Keratinocyte (primary cell): ENCODE measurements at regions not wholly inside any gene's neighbourhood (a gene's known extent, or its start where the extent isn't known, plus 50 kb on each side); places are given as distances from the start of the nearest gene placed in this dataset.

ENCODE experiments used
- DNase-seq: peaks from one replicate; pipeline ENCODE4 v3.0.0-alpha.2; 2011; ENCODE audit warnings: low read depth, missing footprints, low spot score
- FAIRE-seq: peaks from 2 replicates; lab custom pipeline; 2011; peaks lifted over from hg19 to GRCh38; lab: Jason Lieb, UNC
- H2AFZ ChIP-seq: 2 replicates; pipeline ENCODE4 v1.6.0; 2012; ENCODE audit warnings: low read length, control low read depth, inconsistent platforms; ENCODE audit not compliant: control insufficient read depth
- H3K27ac ChIP-seq: 2 replicates; pipeline ENCODE4 v1.5.1; 2011; ENCODE audit warnings: low read length; ENCODE audit not compliant: control insufficient read depth, insufficient read depth
- H3K27me3 ChIP-seq: 3 replicates; pipeline ENCODE4 v1.6.0; 2011; ENCODE audit warnings: low read length; ENCODE audit not compliant: control insufficient read depth, insufficient read depth; ENCODE audit errors: extremely low read depth
- H3K36me3 ChIP-seq, 2 experiments: 2 replicates in 1 of 2; 3 replicates in 1 of 2; pipeline ENCODE4 v1.5.1; 2011; ENCODE audit warnings: low read length in 2 of 2, mild to moderate bottlenecking in 1 of 2; ENCODE audit not compliant: control insufficient read depth in 2 of 2, insufficient read depth in 2 of 2; ENCODE audit errors: extremely low read depth in 1 of 2
- H3K4me1 ChIP-seq: 3 replicates; pipeline ENCODE4 v1.5.1; 2011; ENCODE audit warnings: low read length; ENCODE audit not compliant: control insufficient read depth, insufficient read depth; ENCODE audit errors: extremely low read depth
- H3K4me2 ChIP-seq: 3 replicates; pipeline ENCODE4 v1.6.0; 2011; ENCODE audit warnings: low read depth, low read length; ENCODE audit not compliant: control insufficient read depth, insufficient read depth; ENCODE audit errors: extremely low read depth
- H3K4me3 ChIP-seq, 3 experiments: fragments of 200-600 bp in 1 of 3; sonication (generic) in 1 of 3; 2 replicates in 2 of 3; 3 replicates in 1 of 3; pipeline ENCODE4 v1.5.1; 2011 to 2016; ENCODE audit warnings: low read length in 3 of 3, mild to moderate bottlenecking in 3 of 3, control low read depth in 2 of 3, inconsistent platforms in 1 of 3, low read depth in 1 of 3, mixed read lengths in 1 of 3, mixed run types in 1 of 3, moderate library complexity in 1 of 3; ENCODE audit not compliant: control insufficient read depth in 2 of 3, insufficient read depth in 2 of 3; ENCODE audit errors: extremely low read depth in 1 of 3
- H3K79me2 ChIP-seq: 2 replicates; pipeline ENCODE4 v1.6.0; 2012; ENCODE audit warnings: low read length; ENCODE audit not compliant: control insufficient read depth, insufficient read depth
- H3K9ac ChIP-seq: 3 replicates; pipeline ENCODE4 v1.6.0; 2011; ENCODE audit warnings: low read length; ENCODE audit not compliant: control insufficient read depth, insufficient read depth; ENCODE audit errors: extremely low read depth
- H3K9me1 ChIP-seq: 3 replicates; pipeline ENCODE4 v1.6.0; 2011; ENCODE audit warnings: low read length; ENCODE audit not compliant: control insufficient read depth, insufficient read depth; ENCODE audit errors: extremely low read depth
- H3K9me3 ChIP-seq: 2 replicates; pipeline ENCODE4 v1.5.1; 2012; ENCODE audit warnings: low read depth, low read length; ENCODE audit not compliant: control insufficient read depth
- H4K20me1 ChIP-seq: 3 replicates; pipeline ENCODE4 v1.6.0; 2011; ENCODE audit warnings: low read length; ENCODE audit not compliant: control insufficient read depth, insufficient read depth; ENCODE audit errors: extremely low read depth
- CTCF ChIP-seq, 3 experiments: IDR thresholded peaks in 1 of 3; conservative IDR thresholded peaks in 1 of 3; optimal IDR thresholded peaks in 1 of 3; 2 replicates in 2 of 3; 3 replicates in 1 of 3; pipeline versions ENCODE3 to v1.5.1; 2011; ENCODE audit warnings: low read length in 3 of 3, mild to moderate bottlenecking in 3 of 3, moderate library complexity in 2 of 3, control low read depth in 1 of 3, inconsistent platforms in 1 of 3; ENCODE audit not compliant: insufficient read depth in 2 of 3; ENCODE audit errors: extremely low read depth in 1 of 3
- EZH2 ChIP-seq: IDR thresholded peaks from one replicate; pipeline ENCODE4 v1.6.1; 2012; ENCODE audit warnings: inconsistent platforms, mild to moderate bottlenecking, low read length, moderate library complexity
- dilution Hi-C: fragments of 300-500 bp; cut with MboI; formaldehyde crosslinking; loops from one replicate; pipeline ENCODE4 v1.7.0; 2020; ENCODE audit warnings: low sequenced_read_pairs; ENCODE audit not compliant: extremely low pct_ligation_motif_present

- peak; percentile 32 for FAIRE-seq
- H3K9me1 ChIP-seq, result no peaks in the 10 kb centered on the region
- no peak for TF ChIP-seq EZH2
- no peak for TF ChIP-seq CTCF (optimal IDR thresholded peaks at IDR 0.05 in 1 of 3, IDR thresholded peaks at IDR 0.05 in 1 of 3, conservative IDR thresholded peaks at IDR 0.05 in 1 of 3; ENCODE audit: extremely low read depth in 1 of 3, insufficient read depth in 2 of 3, low read length in 3 of 3)
- peak overlapping the region; percentile 0 to 51 (median 37) for H3K4me3 ChIP-seq
- H3K27ac ChIP-seq, result peak overlapping the region; percentile 70
- no peaks in the 10 kb centered on the region for H3K36me3 ChIP-seq
- H3K9ac ChIP-seq, result peak overlapping the region; percentile 50
- no peaks in the 10 kb centered on the region for H4K20me1 ChIP-seq
- H3K4me1 ChIP-seq, result peaks cover 58% of the 10 kb centered on the region
- H3K79me2 ChIP-seq, result no peaks in the 10 kb centered on the region
- dilution Hi-C loops, result no loop called here
- peak overlapping the region; percentile 80 for H2AFZ ChIP-seq
- no peaks in the 10 kb centered on the region for H3K27me3 ChIP-seq
- peak overlapping the region; percentile 91 for H3K4me2 ChIP-seq
- no peak for DNase-seq
- H3K9me3 ChIP-seq, result no peaks in the 10 kb centered on the region
Measured at GRCh38 chr15:59828861-59829260, 139.7 kb upstream of the BNIP2 start.

- H3K9me1 ChIP-seq, result no peaks in the 10 kb centered on the region
- FAIRE-seq (no peak), DNase-seq (no peak)
- H3K4me1 ChIP-seq, result peaks cover 58% of the 10 kb centered on the region
- peak overlapping the region; percentile 50 for H3K9ac ChIP-seq
- no peaks in the 10 kb centered on the region for H3K36me3 ChIP-seq
- dilution Hi-C loops, result no loop called here
- H3K9me3 ChIP-seq, result no peaks in the 10 kb centered on the region
- H3K27me3 ChIP-seq, result no peaks in the 10 kb centered on the region
- peak overlapping the region; percentile 80 for H2AFZ ChIP-seq
- H4K20me1 ChIP-seq, result no peaks in the 10 kb centered on the region
- peak overlapping the region in 2 of 3 experiments; percentile 37 to 51 for H3K4me3 ChIP-seq
- peak overlapping the region; percentile 70 for H3K27ac ChIP-seq
- no peaks in the 10 kb centered on the region for H3K79me2 ChIP-seq
- no peak for TF ChIP-seq EZH2
- TF ChIP-seq CTCF (optimal IDR thresholded peaks at IDR 0.05 in 1 of 3, IDR thresholded peaks at IDR 0.05 in 1 of 3, conservative IDR thresholded peaks at IDR 0.05 in 1 of 3; ENCODE audit: extremely low read depth in 1 of 3, insufficient read depth in 2 of 3, low read length in 3 of 3), result no peak
- H3K4me2 ChIP-seq, result peak overlapping the region; percentile 91
Measured at GRCh38 chr15:59828263-59828662, 139.1 kb upstream of the BNIP2 start.
